NCI-H128 (cell line): ENCODE measurements at regions not wholly inside any gene's neighbourhood (a gene's known extent, or its start where the extent isn't known, plus 50 kb on each side); places are given as distances from the start of the nearest gene placed in this dataset.
"Not testable (repeated sequence)": the region's sequence is repeated elsewhere in the genome, so short reads cannot be mapped to it uniquely, and the experiment has no call there.

Experiments used
- DNase-seq: peaks from one replicate; lab custom pipeline; 2025; ENCODE audit not compliant: unreplicated experiment; lab: John Stamatoyannopoulos, UW

DNA sequence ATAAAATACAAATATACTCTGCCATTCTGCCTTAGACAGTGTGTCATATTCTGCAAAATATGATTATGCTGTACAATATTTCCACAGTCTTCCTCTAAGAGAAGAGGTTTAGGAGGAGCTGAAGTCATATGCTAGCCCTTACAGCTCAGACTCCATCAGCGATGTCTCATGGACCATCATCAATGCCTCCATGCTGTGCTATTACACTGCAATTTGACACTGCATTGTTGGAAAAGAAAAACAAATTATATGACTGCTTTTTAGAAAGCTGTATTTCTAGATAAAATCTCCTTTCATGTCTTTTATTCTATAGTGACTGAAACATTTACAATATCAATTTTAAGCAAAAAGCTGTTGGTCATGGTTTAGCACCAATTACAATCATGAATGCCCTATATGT lies 1089.4 kb upstream of the MIR17HG start:
- DNase-seq, result no peak

DNA sequence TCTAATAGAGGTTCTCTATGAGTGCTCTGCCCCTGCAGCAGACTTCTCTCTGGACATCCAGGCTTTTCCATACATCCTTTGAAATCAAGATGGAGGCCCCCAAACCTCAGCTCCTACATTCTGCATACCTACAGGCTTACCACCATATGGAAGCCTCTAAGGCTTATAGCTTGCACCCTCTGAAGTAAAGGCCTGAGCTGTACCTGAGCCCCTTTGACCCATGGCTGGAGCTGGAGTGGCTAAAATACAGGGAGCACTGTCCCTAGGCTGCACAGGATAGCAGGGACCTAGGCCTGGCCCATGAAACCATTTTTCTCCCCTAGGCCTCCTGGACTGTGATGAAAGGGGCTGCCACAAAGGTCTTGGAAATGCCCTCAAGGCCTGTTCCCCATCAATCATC lies 1086.1 kb upstream of the MIR17HG start:
- DNase-seq, result no peak

DNA sequence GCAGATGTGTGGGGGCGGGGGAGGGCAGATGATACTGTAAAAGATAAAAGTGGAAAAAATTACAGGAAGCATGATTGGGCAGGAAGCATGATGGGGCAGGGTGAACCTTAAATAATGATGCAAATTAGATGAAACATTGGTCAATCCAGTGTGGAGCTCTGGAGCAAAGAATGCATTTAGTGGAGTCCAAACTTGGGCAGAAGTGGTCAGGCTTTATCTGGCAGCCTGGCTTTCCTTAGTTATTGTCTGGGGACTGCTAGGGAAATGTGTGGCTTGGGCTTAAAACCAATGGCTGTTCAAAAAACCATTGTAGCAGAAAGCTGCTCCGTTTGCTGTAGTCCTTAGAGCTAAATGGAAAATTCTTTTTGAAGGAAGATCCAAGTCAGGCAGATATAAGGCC lies 1077.3 kb upstream of the MIR17HG start:
- DNase-seq, result no peak

DNA sequence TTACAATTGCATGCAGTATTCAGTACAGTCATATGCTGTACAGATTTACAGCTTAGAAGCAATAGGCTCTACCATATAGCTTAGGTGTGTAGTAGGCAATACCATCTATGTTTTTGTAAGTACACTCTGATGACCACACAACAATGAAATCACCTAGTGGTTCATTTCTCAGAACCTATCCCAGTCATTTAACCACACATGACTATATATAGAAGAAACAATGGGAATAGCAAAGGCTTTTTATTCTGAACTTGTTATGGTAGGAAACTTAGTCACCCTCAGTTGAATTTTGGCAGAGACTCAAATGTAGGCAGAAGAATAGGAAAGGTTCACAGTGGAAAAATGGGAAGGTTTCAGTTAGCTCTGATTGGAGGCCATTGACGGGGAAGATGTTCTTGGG lies 1075.1 kb upstream of the MIR17HG start:
- DNase-seq, result no peak

DNA sequence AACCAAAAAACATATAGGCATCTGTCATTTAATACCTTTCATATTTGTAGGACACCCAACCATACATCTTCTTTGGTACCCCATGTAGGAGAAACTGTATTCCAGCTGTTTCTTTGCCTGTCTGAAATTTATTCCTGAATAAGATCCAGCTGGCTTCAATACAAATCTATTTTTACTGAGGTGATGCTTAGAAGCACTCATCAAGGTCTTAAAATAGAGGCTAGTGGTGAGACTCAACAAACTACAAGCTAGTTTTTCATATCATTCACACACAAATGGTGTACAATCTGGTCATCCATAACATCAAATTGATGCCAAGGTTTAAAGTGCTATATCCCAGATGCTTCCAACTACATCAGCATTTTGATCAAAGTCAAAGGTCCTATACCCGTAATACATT lies 1071.3 kb upstream of the MIR17HG start:
- no peak for DNase-seq

DNA sequence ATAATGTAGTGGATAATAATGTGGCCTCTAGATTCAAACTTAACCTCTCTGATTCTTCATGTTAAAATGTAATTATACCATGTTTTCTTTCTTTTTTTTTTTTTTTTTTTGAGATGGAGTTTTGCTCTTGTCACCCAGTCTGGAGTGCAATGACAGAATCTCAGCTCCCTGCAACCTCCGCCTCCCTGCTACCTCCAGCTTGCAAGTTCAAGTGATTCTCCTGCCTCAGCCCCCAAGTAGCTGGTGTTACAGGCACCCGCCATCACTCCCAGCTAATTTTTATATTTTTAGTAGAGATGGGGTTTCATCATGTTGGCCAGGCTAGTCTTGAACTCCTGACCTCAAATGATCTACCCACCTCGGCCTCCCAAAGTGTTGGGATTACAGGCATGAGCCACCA lies 1069.3 kb upstream of the MIR17HG start:
- not testable (repeated sequence) for DNase-seq

DNA sequence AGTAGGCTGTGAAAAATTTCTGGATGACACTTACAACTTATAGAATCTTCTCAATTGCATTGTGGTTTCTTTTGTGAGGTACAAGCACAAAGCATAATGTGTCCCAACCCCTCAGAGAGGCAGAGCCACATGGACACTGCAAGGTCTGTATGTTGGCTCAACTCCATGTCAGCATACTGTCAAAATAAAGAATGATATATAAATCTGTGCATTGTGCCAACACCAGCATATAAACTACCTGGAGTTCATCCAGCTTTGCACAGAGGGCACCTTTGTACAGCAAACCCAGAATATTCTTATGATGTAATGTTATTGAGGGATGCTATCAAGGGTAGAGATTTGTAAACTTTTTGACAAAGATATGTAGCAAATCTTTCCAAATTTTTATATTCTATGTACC lies 1065.8 kb upstream of the MIR17HG start:
- DNase-seq, result no peak

DNA sequence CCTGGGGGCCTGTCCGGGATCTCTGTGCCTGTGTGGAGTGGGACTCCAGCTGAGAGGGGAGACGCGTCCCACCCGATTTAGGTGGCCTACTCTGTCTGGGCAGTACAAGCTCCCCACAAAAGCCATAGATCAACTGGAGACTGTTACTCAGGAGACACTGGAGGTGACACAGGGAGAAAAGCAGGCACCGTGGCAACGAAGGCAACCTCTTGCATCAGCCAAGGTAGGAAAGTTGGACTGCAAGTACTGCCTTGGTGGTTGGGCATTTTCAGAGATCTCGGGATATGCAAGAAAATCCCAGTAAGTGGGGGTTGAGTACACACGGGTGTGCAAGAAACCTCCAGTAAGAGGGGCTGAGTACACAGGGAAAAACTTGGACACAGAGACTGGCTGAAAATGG lies 1060.0 kb upstream of the MIR17HG start:
- DNase-seq, result no peak

DNA sequence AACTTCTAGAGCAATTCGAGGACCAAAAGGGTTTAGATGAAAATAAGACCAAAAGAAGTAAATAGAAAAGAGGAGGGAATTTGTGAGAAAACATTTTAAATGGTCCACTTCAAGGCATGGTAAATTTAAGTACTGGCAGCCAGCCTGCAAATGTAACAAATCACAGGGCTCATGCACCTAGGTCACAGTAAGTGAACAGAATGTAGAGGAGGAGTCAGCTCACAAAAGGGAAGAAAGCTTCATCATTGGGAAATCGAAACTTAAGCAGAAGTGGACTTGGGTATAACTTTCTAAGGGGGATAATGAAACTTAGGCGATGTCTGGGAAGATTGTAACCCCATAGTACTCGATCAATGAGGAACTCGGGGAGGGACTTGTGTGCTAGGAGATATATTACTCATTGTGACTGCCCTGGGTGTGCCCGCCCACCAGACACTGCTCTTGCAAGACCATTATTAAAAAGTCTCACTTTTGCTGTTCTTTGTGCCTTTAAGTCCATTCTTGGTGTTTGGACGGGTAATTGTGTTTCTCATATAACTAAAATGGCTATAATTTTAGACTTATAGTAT lies 1053.6 kb upstream of the MIR17HG start:
- no peak for DNase-seq

DNA sequence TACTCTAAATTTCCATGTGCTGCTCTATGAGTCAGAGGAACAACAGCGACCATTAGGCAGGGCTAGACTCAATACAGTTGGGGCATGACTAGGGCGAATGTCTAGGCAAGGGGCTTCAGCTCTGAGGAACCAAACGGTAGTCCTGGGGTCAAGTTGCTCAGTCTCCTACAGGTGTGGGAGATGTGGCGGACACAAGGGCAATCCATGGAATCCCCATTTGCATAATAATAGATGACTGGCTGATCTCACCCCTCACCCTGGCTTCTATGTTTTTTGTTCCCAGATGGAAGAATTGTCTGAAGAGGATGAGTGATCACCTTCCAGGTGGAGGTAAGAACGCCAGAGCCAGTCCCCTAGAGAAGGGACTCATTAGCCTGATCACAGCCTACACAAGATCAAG lies 1048.2 kb upstream of the MIR17HG start:
- DNase-seq, result no peak

DNA sequence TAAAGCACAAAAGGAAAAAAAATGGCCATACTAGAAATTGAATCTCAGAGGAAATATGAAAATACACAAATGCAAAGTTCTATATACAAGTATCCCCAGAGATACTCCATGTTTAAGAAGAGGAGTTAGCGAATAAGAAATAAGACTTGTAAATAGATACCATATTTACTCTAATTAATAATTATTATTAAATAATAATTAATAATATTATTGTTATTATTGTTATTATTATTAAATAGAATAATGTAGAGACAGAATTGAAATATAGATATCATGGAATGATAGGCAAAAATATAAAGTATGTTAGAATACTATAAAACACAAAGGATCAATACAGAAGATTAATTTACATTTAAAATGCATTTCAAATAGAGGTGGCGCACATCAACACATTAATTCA lies 1047.5 kb upstream of the MIR17HG start:
- no peak for DNase-seq

DNA sequence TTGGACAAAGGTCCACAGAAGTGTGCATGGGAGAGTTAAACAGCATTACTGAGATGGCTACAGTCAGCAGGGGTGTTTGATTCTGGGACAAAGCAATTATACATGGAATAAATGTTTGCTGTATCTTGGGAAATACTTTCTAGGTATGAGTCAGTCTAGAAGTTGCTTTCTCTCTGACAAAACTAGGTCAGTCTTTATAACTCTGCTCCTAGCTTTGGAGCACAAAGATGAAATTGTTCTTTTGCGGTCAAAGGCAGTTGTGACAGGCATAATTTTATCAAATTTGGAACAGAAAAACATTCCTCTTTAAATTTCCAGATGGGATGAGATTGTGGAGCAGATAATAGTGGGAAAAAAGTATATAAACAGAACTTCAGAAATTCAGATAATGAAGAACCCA lies 1045.4 kb upstream of the MIR17HG start:
- DNase-seq, result no peak

DNA sequence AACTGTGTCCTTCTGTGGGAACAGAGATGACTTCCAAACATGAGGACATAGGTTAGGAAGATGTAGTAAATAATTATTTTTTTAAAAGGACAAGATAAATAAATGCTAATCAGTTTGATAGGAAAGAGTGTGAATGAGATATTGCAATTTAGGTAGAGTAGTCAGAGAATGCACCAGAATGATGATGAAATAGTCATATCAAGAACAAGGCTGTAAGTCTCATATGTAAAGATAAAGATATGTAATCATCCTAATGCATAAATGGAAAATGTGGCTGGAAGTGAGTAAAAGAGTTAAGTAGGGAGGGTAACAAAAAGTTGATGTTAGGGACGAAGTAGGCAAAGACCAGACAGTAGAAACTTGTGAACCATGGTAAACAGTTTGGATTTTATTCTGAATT lies 1041.7 kb upstream of the MIR17HG start:
- DNase-seq, result no peak

DNA sequence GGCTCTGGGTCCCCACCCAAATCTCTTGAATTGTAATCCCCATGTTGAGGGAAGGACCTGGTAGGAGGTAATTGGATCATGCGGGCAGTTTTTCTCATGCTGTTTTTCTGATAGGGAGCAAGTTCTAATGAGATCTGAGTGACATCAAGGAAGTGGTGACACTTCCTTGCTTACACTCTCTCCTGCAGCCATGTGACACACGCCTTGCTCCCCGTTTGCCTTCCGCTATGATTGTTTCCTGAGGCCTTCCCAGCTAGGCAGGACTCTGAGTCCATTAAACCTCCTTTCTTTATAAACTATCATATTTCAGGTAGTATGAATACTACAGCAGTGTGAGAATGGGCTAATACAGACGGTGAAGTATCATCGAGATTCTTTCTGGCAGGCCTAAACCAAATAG lies 1040.4 kb upstream of the MIR17HG start:
- no peak for DNase-seq

DNA sequence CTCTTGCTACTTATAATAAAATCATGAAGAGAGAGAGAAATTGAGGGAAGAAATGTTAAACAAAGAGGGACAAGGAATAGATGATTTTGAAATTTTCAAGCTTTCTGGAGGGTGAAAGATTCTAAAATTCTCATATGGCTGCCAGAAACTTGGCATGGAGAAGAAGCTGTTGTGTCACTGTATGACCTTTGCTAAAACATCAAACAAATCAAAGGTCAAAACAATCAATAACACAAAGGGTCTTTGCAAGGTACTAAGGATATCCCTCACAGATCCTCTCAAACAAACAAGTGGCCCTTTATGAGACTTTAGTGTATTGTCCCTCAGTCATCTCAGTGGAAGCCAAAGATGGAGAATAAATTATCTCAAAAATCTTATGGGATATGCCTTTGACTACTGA lies 1039.2 kb upstream of the MIR17HG start:
- DNase-seq, result no peak

DNA sequence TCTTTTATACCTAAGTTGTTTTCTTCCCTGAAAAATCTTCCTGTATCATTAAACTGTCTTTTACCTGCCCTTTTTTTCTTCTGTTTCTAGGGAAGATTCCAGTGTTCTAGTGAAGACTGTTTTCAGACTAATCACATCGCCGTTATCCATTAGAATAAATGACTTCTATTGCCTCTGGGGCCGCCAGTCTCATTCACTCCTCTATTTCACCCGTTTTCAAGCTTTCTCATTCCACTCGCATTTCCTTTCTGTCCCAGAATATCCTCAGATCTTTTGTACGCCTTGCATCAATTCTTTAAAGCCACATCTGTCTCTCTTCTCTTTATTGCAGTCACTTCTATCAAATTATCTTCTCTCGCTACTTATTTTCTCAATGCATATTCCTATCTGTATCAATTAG lies 1035.6 kb upstream of the MIR17HG start:
- no peak for DNase-seq

DNA sequence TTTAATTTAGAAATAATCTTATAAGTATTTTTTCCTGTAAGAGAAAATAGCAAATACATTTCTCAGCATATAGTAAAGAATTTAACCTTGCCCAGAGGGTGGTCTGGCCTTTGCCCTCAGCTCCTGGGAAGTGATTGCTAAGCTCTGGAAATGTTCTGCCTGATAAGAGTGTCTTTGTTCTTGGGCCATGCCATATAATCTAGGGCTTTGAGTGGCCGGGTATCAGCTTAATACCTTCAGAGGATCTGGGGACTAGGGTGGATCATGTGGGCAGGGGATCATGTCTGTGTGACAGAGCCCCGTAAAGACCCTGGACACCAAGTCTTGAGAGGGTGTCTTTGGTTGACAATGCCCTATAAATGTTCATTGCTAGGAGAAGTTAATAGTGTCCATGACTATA lies 1032.4 kb upstream of the MIR17HG start:
- DNase-seq, result no peak

DNA sequence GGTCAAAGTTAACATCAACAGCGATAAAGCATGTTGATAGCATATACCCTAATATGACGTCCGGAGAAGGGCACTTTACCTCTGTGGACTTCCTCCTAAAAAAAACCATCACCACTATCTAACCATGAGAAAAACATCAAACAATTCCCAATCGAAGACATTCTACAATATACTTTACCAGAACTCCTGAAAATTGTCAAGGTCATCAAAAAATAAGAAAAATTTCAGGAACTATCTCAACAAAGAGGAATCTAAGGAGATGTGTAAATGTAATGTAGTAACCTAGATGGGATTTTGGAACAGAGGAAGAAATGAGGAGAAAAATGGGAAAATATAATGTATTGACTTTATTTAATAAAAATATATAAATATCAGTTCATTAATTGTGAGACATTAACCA lies 1026.8 kb upstream of the MIR17HG start:
- DNase-seq, result no peak

DNA sequence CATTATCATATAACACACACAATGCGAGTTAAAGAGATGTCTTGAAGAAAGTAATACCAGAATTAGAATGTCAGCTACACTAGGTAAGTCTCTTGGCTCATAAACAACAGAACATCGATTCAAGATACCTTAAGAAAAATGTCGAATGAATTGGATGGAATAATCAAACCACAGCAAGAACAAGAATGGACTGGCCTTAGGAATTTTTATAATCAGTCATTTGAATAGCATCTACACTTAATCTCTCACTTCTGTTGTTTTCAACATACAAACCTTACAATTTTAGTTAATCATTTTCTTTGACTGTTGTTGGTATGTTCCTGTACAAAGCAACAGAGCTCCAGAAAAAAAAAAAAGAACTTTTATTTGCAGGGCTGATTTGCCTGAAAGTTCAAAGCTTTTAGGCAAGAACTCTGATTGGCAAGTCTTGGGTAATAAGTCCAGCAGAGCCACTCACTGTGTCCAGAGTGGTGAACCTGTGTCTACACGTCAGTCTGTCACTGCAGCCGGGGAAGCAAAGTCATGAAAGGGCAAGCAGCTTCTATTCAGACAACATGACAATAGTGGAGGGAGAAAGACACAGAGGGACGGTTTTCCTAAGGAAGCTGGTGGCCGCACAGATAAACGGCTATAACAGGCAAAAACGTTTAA lies 1026.1 kb upstream of the MIR17HG start:
- DNase-seq, result no peak

DNA sequence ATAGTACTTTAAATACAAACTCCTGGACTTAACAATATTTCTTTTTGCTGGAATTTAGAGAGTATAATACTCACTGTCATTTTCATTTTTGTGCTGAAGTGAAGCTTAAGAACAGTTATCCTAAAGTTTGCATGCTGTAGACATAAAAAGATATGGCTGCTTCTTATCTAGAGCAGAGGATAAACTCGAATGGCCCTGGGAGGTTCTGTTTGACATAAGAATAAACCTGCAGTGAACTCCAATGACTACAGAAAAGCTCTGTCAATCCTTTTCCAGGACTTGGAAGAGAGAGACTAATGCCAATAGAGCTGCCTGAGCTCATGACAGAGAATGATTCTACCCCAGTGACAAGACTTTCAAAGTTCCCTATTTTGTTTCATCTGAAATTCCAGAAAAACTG lies 1017.8 kb upstream of the MIR17HG start:
- DNase-seq, result no peak

DNA sequence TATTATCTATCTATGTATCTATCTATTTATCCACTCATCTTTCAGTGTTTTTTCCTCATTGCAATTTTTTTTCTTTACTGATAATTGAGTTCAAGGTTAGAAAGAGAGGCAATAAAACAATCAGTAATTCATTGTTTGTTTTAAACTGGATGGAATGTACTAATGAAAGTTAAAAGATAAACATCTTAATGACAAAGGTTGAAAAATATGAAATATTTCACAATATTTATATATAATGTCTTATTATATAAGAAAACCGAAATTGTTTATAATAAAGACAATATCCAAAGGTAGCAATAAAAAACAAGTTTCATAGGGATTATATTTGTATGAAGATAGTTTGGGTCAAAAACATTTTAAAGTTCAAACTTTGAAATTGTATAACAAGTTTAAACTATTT lies 1015.5 kb upstream of the MIR17HG start:
- DNase-seq, result no peak

DNA sequence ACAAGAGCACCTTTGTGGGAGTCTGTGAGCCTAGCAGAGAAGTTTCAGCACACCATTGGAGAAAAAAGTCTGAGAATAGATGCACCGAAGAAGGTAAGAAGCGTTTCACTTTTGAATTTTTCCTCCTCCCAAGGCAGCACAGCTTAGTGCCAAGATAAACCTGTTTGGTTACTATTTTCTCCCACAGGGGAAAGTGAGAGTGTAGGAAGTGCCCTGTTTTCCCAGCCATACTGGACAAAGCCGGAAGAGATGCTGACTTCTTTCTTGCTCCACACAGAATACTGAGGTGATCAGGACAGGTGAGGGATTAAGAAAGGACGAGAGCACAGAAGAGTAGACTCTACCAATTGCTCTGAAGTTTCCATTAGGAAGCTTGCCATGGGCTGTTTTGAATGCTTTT lies 1011.0 kb upstream of the MIR17HG start:
- DNase-seq, result no peak

DNA sequence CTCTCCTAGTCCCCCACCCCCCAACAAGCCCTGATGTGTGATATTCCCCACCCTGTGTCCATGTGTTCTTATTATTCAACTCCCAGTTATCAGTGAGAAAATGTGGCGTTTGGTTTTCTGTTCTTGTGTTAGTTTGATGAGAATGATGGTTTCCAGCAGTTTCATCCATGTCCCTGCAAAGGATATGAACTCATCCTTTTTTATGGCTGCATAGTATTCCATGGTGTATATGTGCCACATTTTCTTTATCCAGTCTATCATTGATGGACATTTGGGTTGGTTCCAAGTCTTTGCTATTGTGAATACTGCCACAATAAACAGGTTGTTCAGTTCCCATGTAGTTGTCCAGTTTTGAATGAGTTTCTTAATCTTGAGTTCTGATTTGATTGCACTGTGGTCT lies 1006.1 kb upstream of the MIR17HG start:
- DNase-seq, result not testable (repeated sequence)
